ENCODE measurements at regions not wholly inside any gene's neighbourhood (a gene's known extent, or its start where the extent isn't known, plus 50 kb on each side); places are given as distances from the start of the nearest gene placed in this dataset.

DNA sequence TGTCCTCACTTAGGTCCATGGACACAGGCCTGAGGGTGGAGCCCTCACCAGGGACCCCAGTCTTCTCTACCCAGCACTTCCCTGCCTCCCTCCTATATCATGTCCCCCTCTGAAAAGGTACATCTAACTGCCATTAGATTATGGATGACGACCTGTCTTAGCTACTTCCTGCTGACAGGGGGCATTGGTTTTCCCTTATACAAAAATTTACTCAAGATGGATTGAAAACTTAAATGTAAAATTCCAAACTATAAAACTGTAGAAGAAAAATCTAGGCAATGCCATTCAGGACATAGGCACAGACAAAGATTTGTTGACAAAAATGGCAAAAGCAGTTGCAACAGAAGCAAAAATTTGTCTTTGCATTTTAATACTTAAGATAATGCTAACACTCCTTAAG is 623.2 kb upstream of the FAM174A start:
- DNase-seq = no peak

DNA sequence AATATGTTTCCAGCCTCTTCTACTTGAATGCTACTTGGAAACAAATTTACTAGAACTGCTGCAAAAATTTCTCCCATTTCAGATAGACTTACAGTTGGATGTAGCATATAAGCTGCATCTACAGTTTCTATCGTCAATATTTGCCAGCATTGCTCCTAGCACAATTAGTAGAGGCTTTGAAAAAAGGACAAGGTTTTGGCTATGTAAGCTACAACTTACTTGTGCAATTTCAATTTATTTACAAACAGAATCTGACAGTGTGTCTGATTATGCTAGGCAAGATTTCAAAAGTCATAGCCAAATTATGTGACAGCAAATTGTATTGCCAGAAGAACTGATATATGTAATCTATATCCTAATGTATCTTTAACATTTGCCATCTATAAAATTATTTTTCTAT is 628.4 kb upstream of the FAM174A start:
- DNase-seq = no peak

DNA sequence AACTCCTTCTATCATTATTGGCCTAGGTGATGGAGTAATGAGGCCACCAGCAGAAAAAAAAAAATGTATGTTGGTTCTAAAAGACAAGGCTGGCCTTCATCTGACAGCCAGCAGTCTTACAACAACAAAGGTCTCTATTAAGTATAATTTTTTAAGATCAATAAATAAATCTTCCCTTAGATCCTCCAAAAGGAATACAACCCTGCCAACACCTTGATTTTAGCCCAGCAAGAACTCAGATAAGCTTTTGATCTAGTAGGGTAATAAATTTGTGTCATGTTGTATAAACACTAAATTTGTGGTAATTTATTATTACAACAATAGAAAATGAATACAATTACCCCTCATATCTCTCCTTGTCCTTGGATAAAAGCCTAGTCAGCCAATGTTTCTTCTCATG is 633.2 kb upstream of the FAM174A start:
- DNase-seq = no peak

DNA sequence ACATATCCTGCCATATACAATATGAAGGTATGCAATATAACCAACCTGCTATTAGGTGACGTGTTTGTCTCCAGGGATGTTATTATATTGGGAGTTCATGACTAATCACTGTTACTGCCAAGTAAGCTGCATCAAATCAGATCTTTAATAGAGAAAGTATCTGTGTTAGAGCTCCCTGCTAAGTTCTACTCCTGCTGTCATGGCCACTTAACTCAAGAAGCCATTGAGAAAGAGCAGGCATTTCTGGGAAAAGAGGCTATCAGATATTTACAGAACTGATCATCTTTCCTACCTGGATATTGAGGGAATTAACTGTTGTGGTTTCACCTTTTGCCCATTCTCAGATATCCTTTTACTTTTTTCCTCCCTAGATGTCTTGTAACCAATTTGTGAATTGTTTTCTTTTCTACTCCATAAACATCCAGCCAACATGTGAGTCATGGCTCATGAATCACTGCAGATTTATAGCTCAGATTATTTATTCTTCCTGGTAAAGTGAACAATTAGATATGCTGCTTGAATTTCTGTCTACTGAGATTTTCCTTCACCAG is 634.8 kb upstream of the FAM174A start:
- DNase-seq = no peak

DNA sequence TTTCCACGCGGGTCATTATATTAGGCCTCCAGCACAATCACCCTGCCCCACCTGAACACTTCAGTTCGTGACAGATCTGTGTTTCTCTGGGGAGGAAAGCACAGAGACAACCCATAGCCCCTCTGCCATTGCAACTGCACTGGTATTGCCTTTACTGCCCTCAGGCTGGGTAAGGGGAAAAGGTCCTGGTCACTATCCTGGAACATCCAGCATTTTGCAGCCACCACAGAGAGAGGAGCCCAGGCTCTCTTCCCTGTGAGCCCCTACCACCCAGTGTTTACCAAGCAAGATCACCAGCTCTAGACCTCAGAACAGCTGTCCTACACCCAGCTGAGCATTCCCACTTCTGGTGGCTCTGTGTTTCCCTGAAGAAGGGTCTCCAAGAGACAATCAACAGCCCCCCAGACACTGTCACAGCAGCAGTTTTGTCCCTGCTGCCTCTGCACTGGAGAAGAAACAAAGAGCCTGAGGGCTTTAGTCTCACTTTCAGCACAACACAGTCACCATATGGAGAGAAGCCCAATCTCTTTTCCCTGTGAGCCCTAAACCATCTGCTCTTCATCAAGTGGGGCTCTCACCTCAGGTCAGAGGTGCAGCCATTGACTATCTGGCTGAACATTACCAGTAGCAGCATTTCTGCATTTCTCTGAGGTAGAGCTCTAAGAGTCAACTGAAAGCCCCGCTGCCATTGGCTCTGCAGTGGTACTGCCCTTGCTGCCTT is 655.2 kb upstream of the FAM174A start:
- DNase-seq = no peak

DNA sequence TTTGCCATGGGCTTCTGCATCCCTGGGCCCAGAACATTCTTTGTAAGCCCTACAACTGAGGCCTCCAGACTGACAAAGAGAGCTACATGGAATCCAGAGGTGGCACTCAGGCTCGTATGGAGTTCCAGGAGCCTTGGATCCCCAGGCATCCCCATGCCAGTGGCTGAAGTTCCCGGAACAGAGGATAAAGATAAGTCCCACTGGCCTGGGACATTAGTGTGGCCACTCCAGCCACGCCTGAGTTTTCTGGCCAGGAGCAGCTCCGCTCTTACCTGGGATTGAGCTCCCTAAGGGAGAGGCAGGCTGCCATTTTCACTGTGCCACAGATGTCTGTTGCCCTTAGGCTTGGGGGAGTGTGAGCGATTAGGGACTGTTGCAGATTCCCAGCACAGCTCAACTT is 656.3 kb upstream of the FAM174A start:
- DNase-seq = no peak

DNA sequence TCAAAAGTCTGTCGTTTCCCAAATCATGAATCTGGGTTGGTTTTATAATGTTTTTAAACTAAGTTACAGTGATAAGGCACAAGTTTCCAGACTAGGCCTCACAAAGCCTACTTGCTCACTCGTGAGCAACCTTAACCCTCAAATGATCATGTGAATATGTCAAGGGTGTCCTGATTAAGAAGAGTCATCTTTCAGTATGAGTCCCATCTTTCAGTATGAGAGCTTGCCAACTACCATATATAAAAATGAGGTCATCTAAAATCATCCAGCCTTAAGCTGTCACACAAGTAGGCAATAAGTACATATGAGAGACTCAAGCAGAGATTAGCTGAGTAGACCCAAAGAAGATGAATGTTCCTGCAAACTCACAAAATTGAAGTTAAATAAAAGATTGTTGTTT is 668.4 kb upstream of the FAM174A start:
- no peak for DNase-seq

DNA sequence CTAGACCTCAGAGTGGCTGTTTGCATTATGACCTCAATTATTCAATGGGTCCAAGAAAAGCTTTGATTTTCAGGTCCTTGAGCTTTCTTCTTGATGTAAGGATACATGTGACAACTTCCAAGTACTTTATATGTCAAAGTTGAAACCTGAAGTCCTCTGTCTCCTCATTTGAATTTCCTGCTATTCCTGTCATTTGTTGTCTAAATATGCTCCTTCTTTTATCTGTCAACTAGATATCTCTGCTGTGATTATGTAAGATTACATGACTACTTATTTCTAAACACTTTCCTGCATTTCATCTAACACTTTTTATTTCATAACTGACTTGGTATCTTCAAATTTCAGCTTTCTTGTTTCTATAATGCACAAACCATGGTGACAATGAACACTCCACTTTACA is 670.0 kb upstream of the FAM174A start:
- DNase-seq = no peak

DNA sequence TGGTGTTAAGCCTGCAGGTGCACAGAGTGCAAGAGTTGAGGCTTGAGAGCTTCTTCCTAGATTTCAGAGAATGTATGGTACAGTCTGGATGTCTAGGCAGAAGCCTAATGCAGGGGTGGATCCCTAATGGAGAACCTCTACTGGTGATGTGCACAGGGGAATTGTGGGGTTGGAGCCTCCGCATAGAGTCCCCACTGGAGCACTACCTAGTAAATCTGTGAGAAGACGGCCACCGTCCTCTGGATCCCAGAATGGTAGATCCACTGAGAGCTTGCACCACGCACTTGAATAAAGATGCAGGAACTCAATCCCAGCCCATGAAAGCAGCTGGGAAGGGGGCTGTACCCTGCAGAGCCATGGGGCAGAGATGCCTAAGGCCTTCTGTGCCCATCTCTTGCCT is 699.4 kb upstream of the FAM174A start:
- no peak for DNase-seq

DNA sequence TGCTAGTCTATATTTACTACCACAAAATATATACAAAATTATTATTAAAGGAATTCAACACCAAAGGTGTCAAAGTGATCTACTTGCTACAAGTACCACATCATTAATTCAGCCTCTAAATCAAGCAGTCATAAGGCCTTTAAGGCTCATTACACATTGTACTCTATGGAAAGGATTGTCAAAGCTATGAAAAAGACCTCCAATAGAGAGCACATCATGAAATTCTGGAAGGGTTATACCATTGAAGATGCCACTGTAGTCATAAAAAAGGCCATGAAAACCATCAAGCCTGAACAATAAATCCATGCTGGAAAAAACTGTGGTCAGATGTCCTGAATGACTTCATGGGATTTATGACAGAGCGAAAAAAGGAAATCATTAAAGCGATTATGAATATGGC is 708.0 kb upstream of the FAM174A start:
- no peak for DNase-seq

DNA sequence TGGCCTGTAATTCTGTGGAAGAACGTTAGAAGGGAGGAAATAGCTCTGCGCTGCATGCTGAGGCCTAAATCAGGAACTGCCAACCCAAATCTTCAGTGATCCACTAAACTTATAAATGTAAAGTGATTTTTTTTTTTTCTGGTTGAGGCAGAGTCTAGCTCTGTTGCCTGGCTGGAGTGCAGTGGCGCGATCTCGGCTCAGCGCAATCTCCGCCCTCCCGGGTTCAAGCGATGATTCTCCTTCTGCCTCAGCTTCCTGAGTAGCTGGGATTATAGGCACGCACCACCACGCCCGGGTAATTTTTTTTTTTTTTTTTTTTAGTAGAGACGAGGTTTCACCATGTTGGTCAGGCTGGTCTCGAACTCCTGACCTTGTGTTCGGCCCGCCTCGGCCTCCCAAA is 717.4 kb upstream of the FAM174A start:
- DNase-seq = no peak

DNA sequence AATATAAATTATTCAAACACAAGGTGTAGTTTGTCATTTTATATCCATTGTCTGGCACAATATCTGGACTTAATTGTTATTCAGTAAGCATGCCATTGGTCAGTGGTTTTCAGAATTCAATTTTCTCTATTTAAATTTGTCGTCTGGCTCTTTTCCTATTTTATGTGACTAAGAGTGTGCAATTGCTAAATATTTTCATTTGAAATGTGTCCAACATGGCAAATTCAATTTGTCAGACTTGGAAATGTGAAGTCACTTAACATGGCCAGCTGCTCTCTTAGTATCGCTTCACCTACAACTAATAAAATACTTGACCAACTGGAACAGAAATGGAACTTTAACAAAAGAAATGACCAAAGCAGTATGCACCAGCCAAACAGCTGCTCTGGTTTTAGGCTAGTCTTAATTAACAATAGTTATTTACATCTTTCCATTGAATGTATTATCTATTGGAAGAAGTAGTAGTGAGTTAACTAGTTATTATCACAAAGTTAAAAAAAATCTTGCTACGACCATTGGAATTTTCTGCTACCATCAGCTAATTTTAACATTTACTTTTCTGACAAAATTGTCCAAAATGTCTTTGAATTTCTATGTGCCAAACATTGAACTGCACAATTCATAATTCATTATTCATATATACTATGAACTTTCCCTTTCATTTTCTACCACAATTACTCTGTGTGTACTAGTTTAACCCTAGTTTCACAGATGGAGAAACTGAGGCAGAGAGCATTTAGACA is 720.7 kb upstream of the FAM174A start:
- DNase-seq = no peak

DNA sequence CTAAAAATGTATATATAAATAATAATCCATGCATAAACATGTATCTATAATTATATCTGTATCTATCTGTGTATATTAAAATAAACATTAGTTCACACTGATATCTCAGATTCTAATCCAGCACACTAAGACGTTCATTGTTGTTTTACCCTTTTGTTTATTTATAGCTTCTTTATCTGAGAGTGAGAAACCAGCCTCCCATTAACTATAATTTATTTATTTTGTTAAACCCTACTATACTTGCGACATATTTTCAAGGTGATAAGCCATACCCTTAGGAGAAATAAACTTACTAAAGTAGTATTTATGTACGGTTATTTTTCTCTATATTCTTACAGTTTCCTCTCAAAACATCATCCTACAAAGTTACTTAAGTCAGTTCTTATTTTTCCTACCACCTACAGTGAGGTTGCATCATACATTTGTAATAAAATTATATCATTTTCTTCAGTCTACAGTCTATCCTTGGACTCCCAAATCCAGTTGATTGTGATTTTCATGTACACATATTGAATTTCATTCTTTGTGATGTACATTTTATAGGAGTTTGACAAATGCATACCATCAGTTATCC is 726.4 kb upstream of the FAM174A start:
- DNase-seq = no peak

DNA sequence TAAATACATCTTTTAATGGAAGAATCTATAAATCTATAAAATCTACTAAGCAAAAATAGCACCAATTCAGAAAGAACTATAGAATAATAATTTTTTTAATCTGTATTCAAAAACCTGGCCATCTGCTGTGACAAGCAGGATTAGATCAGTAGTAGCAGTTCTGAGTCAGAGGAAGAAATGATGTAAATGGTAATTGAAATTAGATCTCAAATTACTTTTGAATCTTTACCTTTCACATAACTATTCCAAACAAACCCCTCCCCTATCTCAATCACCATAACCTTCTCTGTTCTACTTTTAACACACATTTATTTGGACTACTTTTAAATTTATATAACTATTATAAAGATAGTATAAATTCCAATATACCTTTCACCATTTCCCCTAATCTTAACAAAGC is 727.8 kb upstream of the FAM174A start:
- DNase-seq = no peak

DNA sequence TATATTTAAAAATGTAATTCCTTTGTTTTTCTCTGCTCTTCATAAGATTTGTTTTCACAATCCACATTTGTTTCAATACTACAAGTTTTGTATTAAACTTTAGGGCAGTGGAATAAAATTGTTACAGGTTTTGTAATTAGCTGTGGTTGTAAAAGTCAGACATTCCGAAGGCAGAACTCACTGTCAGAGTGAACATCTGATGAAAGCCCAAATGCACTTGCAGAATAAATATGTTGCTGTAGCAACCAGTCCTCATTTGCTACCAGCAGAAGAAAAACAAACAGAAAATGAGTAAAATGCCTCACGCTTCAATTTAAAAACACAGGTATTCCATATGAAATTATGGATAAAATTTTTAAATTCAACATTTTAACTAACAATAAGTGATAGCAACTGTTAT is 740.1 kb upstream of the FAM174A start:
- DNase-seq = no peak

DNA sequence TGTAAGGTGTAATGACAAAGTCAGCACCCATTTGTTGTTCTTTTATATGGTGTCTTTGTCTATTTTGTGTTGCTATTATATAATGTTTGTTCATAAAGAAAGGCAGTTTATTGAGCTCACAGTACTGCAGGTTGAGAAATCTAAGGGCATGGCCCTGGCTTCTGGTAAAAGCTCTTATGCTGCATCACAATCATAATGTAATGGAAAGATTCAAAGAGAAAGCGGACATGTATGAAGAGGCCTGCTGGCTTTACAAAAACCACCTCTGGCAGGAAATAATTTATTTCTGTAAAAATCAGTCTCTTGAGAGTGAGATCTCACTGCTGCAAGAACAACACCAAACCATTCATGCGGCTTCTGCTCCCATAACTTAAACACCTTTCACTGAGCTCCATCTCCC is 746.7 kb upstream of the FAM174A start:
- no peak for DNase-seq

DNA sequence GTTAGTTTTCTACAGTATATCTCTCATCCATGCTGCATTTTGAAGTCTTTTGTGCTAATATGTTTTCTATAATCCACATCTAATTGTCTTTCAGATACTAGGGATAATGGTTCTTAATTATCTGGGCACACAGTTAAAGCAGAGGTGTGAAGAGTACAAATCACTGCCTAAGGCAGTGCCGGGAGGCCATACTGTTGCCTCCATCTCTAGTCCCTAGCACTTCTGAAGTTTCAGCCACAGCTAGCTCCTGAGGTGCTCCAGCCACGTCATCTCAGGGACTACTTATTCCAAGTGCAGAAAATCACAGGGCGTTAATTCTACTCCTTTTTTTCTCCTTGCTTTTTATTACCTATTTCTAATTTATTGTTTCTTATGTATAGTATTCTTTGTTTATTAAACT is 760.0 kb upstream of the FAM174A start:
- no peak for DNase-seq

DNA sequence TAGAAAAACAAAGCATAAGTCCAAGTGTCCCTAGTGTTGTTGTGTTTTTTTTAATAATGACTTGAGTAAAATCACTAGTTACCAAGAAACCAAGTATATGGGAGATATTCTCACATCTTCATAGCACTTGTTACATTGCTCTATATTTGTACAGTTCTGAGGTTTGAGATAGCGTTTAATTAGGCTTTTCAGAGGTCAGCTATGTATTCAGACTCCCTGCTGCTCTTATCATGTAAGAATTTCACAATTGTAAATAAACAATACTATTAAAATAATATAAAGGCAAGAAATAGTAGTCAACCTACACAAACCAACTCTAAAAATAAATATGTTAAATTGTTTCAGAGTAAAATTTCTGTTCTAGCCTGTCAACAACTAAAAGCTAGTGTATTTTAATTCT is 761.9 kb upstream of the FAM174A start:
- no peak for DNase-seq

DNA sequence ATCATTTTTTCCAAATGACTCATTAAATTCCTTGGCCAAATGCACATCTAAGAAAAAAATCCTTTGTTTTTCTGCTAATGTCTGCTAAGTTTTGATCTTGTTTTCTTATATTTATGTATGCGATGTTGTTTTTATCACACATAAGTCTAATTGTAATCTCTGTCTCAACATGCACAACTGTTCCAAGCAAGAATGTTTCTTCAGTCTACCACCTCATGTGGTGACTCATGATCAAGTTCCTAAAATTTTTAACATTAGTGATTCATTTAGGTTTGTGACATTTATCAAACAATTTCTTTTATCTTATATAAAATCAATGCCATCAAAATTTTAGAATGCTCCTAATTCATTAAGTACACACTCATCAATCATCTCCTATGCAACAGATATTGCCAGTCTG is 763.9 kb upstream of the FAM174A start:
- no peak for DNase-seq

DNA sequence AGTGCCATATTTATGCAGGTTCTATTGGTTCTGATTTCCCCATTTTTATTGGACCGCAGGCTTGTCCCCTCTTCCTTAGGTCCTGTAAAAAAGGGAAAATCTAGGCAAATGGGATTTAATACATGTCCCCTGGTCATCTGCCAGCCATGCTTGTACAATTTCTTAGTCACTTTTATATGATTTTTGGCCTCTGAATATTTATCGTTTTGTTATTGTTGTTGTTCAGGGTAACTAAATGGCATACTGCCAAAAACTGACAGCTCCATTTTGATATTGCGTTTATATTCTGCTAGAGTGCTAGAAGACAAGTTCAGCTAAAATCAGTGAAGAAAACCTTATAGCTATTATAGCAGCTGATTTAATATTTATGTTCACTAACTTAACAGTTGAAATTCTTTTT is 770.2 kb upstream of the FAM174A start:
- no peak for DNase-seq

DNA sequence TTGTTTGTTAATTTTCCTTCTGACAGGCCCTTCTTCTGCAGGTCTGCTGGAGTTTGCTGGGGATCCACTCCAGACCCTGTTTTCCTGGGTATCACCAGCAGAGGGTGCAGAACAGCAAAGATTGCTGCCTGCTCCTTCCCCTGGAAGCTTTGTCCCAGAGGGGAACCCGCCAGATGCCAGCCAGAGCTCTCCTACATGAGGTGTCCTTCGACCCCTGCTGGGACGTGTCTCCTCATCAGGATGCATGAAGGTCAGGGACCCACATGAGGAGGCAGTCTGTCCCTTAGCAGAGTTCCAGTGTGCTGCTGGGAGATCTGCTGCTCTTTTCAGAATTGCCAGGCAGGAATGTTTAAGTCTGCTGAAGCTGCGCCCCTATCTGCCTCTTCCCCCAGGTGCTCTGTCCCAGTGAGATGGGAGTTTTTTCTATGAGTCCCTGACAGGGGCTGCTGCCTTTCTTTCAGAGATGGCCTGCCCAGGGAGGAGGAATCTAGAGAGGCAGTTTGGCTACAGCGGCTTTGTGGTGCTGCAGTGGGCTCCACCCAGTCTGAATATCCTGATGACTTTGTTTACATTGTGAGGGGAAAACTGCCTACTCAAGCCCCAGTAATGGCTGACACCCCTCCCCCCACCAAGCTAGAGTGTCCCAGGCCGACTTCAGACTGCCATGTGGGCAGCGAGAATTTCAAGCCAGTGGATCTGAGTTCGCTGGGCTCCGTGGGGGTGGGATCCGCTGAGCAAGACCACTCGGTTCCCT is 772.0 kb upstream of the FAM174A start:
- DNase-seq = no peak

DNA sequence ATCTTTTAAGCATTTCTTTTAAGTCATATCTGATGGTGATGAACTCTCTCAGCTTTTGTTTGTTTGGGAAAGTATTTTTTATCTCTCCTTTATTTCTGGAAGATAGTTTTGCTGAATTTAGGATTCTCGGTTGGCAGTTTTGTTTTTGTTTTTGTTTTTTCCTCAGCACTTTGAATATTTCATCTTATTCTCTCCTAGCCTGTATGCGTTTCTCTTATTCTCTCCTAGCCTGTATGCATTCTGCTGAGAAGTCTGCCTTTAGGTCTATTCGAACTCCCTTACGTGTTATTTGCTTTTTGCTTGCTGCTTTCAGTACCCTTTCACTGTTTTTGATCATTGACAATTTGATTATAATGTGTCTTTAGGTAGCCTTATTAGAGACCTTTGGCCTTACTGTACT is 787.8 kb upstream of the FAM174A start:
- no peak for DNase-seq

Data from amygdala (tissue), 56 donors.